ENCODE measurements at regions not wholly inside any gene's neighbourhood (a gene's known extent, or its start where the extent isn't known, plus 50 kb on each side); places are given as distances from the start of the nearest gene placed in this dataset.

GRCh38 chr12:92432724-92433441, 269.9 kb upstream of the PLEKHG7 start:
- no peaks in the 10 kb centered on the region for H3K36me3 ChIP-seq (ENCODE audit: control insufficient read depth, insufficient read depth, low read length)
- H3K9ac ChIP-seq (ENCODE audit: low read length) = no peak overlapping the region
- WGBS (ENCODE audit: extremely low coverage, insufficient coverage, low lambda C conversion rate) = no CpG with 5 or more reads among the region's 4 CpGs
- no peak overlapping the region for H3K56ac ChIP-seq (ENCODE audit: low read length)
- no peak overlapping the region for H3K4ac ChIP-seq (ENCODE audit: low read depth, low read length)
- H3K18ac ChIP-seq (ENCODE audit: low read length) = no peak overlapping the region
- DNase-seq = no peak
- no peaks in the 10 kb centered on the region for H3K4me1 ChIP-seq (ENCODE audit: control insufficient read depth, low read depth, low read length)
- H3K27me3 ChIP-seq (ENCODE audit: insufficient read depth, low read length, poor library complexity) = no peaks in the 10 kb centered on the region
- no peak overlapping the region for H3K23ac ChIP-seq (ENCODE audit: low read length)
- no peak overlapping the region for H3K4me3 ChIP-seq (ENCODE audit: low read length)
- H2BK5ac ChIP-seq (ENCODE audit: low read length) = no peak overlapping the region
- no peak overlapping the region for H3K4me2 ChIP-seq (ENCODE audit: low read length)
- no peak overlapping the region for H2BK120ac ChIP-seq (ENCODE audit: low read depth, low read length)
- no peak overlapping the region for H2AK5ac ChIP-seq (ENCODE audit: low read length)
- H3K27ac ChIP-seq (ENCODE audit: low read depth, low read length) = no peak overlapping the region
- no peaks in the 10 kb centered on the region for H3K79me2 ChIP-seq (ENCODE audit: control insufficient read depth, insufficient read depth, low read length)
- no peak overlapping the region for H4K8ac ChIP-seq (ENCODE audit: low read depth, low read length)
- H3K79me1 ChIP-seq (ENCODE audit: low read length) = no peaks in the 10 kb centered on the region
- H2BK15ac ChIP-seq (replicated peaks; ENCODE audit: low read depth) = no peak overlapping the region
- no peak overlapping the region for H4K5ac ChIP-seq (ENCODE audit: low read length)

GRCh38 chr12:92431146-92431545, 271.6 kb upstream of the PLEKHG7 start:
- no peak overlapping the region for H3K18ac ChIP-seq (ENCODE audit: low read length)
- H2BK120ac ChIP-seq (ENCODE audit: low read depth, low read length) = no peak overlapping the region
- no peaks in the 10 kb centered on the region for H3K36me3 ChIP-seq (ENCODE audit: control insufficient read depth, insufficient read depth, low read length)
- H3K4me3 ChIP-seq (ENCODE audit: low read length) = no peak overlapping the region
- no peaks in the 10 kb centered on the region for H3K79me1 ChIP-seq (ENCODE audit: low read length)
- H3K27me3 ChIP-seq (ENCODE audit: insufficient read depth, low read length, poor library complexity) = no peaks in the 10 kb centered on the region
- no peak overlapping the region for H4K8ac ChIP-seq (ENCODE audit: low read depth, low read length)
- H3K27ac ChIP-seq (ENCODE audit: low read depth, low read length) = no peak overlapping the region
- no peak overlapping the region for H3K9ac ChIP-seq (ENCODE audit: low read length)
- no peak overlapping the region for H2BK5ac ChIP-seq (ENCODE audit: low read length)
- no peak overlapping the region for H2AK5ac ChIP-seq (ENCODE audit: low read length)
- WGBS (ENCODE audit: extremely low coverage, insufficient coverage, low lambda C conversion rate) = no CpG with 5 or more reads among the region's 5 CpGs
- no peak overlapping the region for H3K4ac ChIP-seq (ENCODE audit: low read depth, low read length)
- no peaks in the 10 kb centered on the region for H3K79me2 ChIP-seq (ENCODE audit: control insufficient read depth, insufficient read depth, low read length)
- H3K56ac ChIP-seq (ENCODE audit: low read length) = no peak overlapping the region
- no peaks in the 10 kb centered on the region for H3K4me1 ChIP-seq (ENCODE audit: control insufficient read depth, low read depth, low read length)
- no peak overlapping the region for H4K5ac ChIP-seq (ENCODE audit: low read length)
- no peak overlapping the region for H3K23ac ChIP-seq (ENCODE audit: low read length)
- peak; percentile 24 for DNase-seq
- H2BK15ac ChIP-seq (replicated peaks; ENCODE audit: low read depth) = no peak overlapping the region
- no peak overlapping the region for H3K4me2 ChIP-seq (ENCODE audit: low read length)

GRCh38 chr12:92426332-92426731, 276.5 kb upstream of the PLEKHG7 start:
- Histone ChIP-seq H3K4me1 (ENCODE audit: control insufficient read depth, low read depth, low read length) (no peaks in the 10 kb centered on the region), H2BK5ac (ENCODE audit: low read length) (no peak overlapping the region), H3K23ac (ENCODE audit: low read length) (no peak overlapping the region), H2AK5ac (ENCODE audit: low read length) (no peak overlapping the region), H3K56ac (ENCODE audit: low read length) (no peak overlapping the region), H3K4me3 (ENCODE audit: low read length) (no peak overlapping the region), H3K79me1 (ENCODE audit: low read length) (no peaks in the 10 kb centered on the region), H3K4ac (ENCODE audit: low read depth, low read length) (no peak overlapping the region), H3K4me2 (ENCODE audit: low read length) (no peak overlapping the region), H3K79me2 (ENCODE audit: control insufficient read depth, insufficient read depth, low read length) (no peaks in the 10 kb centered on the region), H3K27ac (ENCODE audit: low read depth, low read length) (no peak overlapping the region), H2BK15ac (replicated peaks; ENCODE audit: low read depth) (no peak overlapping the region), H3K9ac (ENCODE audit: low read length) (no peak overlapping the region), H3K36me3 (ENCODE audit: control insufficient read depth, insufficient read depth, low read length) (no peaks in the 10 kb centered on the region), H3K27me3 (ENCODE audit: insufficient read depth, low read length, poor library complexity) (no peaks in the 10 kb centered on the region), H4K8ac (ENCODE audit: low read depth, low read length) (no peak overlapping the region), H3K18ac (ENCODE audit: low read length) (no peak overlapping the region), H4K5ac (ENCODE audit: low read length) (no peak overlapping the region), H2BK120ac (ENCODE audit: low read depth, low read length) (no peak overlapping the region)
- no peak for DNase-seq

- Histone ChIP-seq H3K27ac (ENCODE audit: low read depth, low read length) (no peak overlapping the region), H3K56ac (ENCODE audit: low read length) (no peak overlapping the region), H2BK120ac (ENCODE audit: low read depth, low read length) (no peak overlapping the region), H2BK15ac (replicated peaks; ENCODE audit: low read depth) (no peak overlapping the region), H3K4me1 (ENCODE audit: control insufficient read depth, low read depth, low read length) (no peaks in the 10 kb centered on the region), H4K8ac (ENCODE audit: low read depth, low read length) (no peak overlapping the region), H3K36me3 (ENCODE audit: control insufficient read depth, insufficient read depth, low read length) (no peaks in the 10 kb centered on the region), H3K9ac (ENCODE audit: low read length) (no peak overlapping the region), H3K4me3 (ENCODE audit: low read length) (no peak overlapping the region), H3K4me2 (ENCODE audit: low read length) (no peak overlapping the region), H2BK5ac (ENCODE audit: low read length) (no peak overlapping the region), H3K23ac (ENCODE audit: low read length) (no peak overlapping the region), H3K79me1 (ENCODE audit: low read length) (no peaks in the 10 kb centered on the region), H4K5ac (ENCODE audit: low read length) (no peak overlapping the region), H3K79me2 (ENCODE audit: control insufficient read depth, insufficient read depth, low read length) (no peaks in the 10 kb centered on the region), H3K27me3 (ENCODE audit: insufficient read depth, low read length, poor library complexity) (no peaks in the 10 kb centered on the region), H3K18ac (ENCODE audit: low read length) (no peak overlapping the region), H3K4ac (ENCODE audit: low read depth, low read length) (no peak overlapping the region), H2AK5ac (ENCODE audit: low read length) (no peak overlapping the region)
- no CpG with 5 or more reads among the region's 1 CpG for WGBS (ENCODE audit: extremely low coverage, insufficient coverage, low lambda C conversion rate)
- DNase-seq = no peak
Observed at GRCh38 chr12:92425165-92425564, 277.6 kb upstream of the PLEKHG7 start.

GRCh38 chr12:92424338-92424737, 278.5 kb upstream of the PLEKHG7 start:
- H4K5ac ChIP-seq (ENCODE audit: low read length) = no peak overlapping the region
- no peak overlapping the region for H3K4me2 ChIP-seq (ENCODE audit: low read length)
- no peak overlapping the region for H3K56ac ChIP-seq (ENCODE audit: low read length)
- H4K8ac ChIP-seq (ENCODE audit: low read depth, low read length) = no peak overlapping the region
- no peaks in the 10 kb centered on the region for H3K27me3 ChIP-seq (ENCODE audit: insufficient read depth, low read length, poor library complexity)
- no peak overlapping the region for H2AK5ac ChIP-seq (ENCODE audit: low read length)
- H3K4me1 ChIP-seq (ENCODE audit: control insufficient read depth, low read depth, low read length) = no peaks in the 10 kb centered on the region
- WGBS (ENCODE audit: extremely low coverage, insufficient coverage, low lambda C conversion rate) = no CpG with 5 or more reads among the region's 4 CpGs
- H3K79me1 ChIP-seq (ENCODE audit: low read length) = no peaks in the 10 kb centered on the region
- no peak for DNase-seq
- H3K4ac ChIP-seq (ENCODE audit: low read depth, low read length) = no peak overlapping the region
- H3K4me3 ChIP-seq (ENCODE audit: low read length) = no peak overlapping the region
- H3K27ac ChIP-seq (ENCODE audit: low read depth, low read length) = no peak overlapping the region
- H3K9ac ChIP-seq (ENCODE audit: low read length) = no peak overlapping the region
- no peaks in the 10 kb centered on the region for H3K79me2 ChIP-seq (ENCODE audit: control insufficient read depth, insufficient read depth, low read length)
- no peak overlapping the region for H2BK120ac ChIP-seq (ENCODE audit: low read depth, low read length)
- H2BK5ac ChIP-seq (ENCODE audit: low read length) = no peak overlapping the region
- H3K36me3 ChIP-seq (ENCODE audit: control insufficient read depth, insufficient read depth, low read length) = no peaks in the 10 kb centered on the region
- no peak overlapping the region for H3K18ac ChIP-seq (ENCODE audit: low read length)
- no peak overlapping the region for H2BK15ac ChIP-seq (replicated peaks; ENCODE audit: low read depth)
- H3K23ac ChIP-seq (ENCODE audit: low read length) = no peak overlapping the region

GRCh38 chr12:92421701-92422100, 276.1 kb upstream of the BTG1 start:
- Histone ChIP-seq H2BK120ac (ENCODE audit: low read depth, low read length) (no peak overlapping the region), H3K79me1 (ENCODE audit: low read length) (no peaks in the 10 kb centered on the region), H3K4me1 (ENCODE audit: control insufficient read depth, low read depth, low read length) (no peaks in the 10 kb centered on the region), H3K23ac (ENCODE audit: low read length) (no peak overlapping the region), H3K56ac (ENCODE audit: low read length) (no peak overlapping the region), H3K9ac (ENCODE audit: low read length) (no peak overlapping the region), H3K4me3 (ENCODE audit: low read length) (no peak overlapping the region), H3K36me3 (ENCODE audit: control insufficient read depth, insufficient read depth, low read length) (no peaks in the 10 kb centered on the region), H4K8ac (ENCODE audit: low read depth, low read length) (no peak overlapping the region), H3K4ac (ENCODE audit: low read depth, low read length) (no peak overlapping the region), H3K18ac (ENCODE audit: low read length) (no peak overlapping the region), H2BK15ac (replicated peaks; ENCODE audit: low read depth) (no peak overlapping the region), H2BK5ac (ENCODE audit: low read length) (no peak overlapping the region), H4K5ac (ENCODE audit: low read length) (no peak overlapping the region), H3K27ac (ENCODE audit: low read depth, low read length) (no peak overlapping the region), H3K79me2 (ENCODE audit: control insufficient read depth, insufficient read depth, low read length) (no peaks in the 10 kb centered on the region), H3K4me2 (ENCODE audit: low read length) (no peak overlapping the region), H2AK5ac (ENCODE audit: low read length) (no peak overlapping the region), H3K27me3 (ENCODE audit: insufficient read depth, low read length, poor library complexity) (no peaks in the 10 kb centered on the region)
- no peak for DNase-seq
